ENCODE measurements at regions not wholly inside any gene's neighbourhood (a gene's known extent, or its start where the extent isn't known, plus 50 kb on each side); places are given as distances from the start of the nearest gene placed in this dataset.

- ChIA-PET POLR2A (no interaction called here), CTCF (no interaction called here)
- TF ChIP-seq NFRKB (IDR thresholded peaks at IDR 0.05): no peak
- no peak for TF ChIP-seq FOXA1 (IDR thresholded peaks at IDR 0.05)
- TF ChIP-seq TARDBP (IDR thresholded peaks at IDR 0.05): no peak
- no peak for TF ChIP-seq SUZ12 (IDR thresholded peaks at IDR 0.05)
- no peak for TF ChIP-seq LEF1 (IDR thresholded peaks at IDR 0.05; ENCODE audit: borderline replicate concordance)
- TF ChIP-seq BHLHE40 (IDR thresholded peaks at IDR 0.05; ENCODE audit: borderline replicate concordance): no peak
- no peak for TF ChIP-seq ELF4 (IDR thresholded peaks at IDR 0.05)
- no peak for TF ChIP-seq ZNF384 (IDR thresholded peaks at IDR 0.05)
- TF ChIP-seq HDGF (IDR thresholded peaks at IDR 0.05; ENCODE audit: borderline replicate concordance): no peak
- TF ChIP-seq FOXM1 (IDR thresholded peaks at IDR 0.05; ENCODE audit: borderline replicate concordance): no peak
- no peak for DNase-seq (ENCODE audit: extremely low spot score)
Observed at GRCh38 chr4:124565371-124565770, 147.2 kb downstream of the ANKRD50 start.

- CTCF ChIA-PET: no interaction called here
- no peak for DNase-seq (ENCODE audit: extremely low spot score)
- no peak for TF ChIP-seq CTBP1 (IDR thresholded peaks at IDR 0.05; ENCODE audit: borderline replicate concordance)
- no peak for TF ChIP-seq ELF4 (IDR thresholded peaks at IDR 0.05)
- no peak for TF ChIP-seq L3MBTL2 (conservative IDR thresholded peaks at IDR 0.05)
- TF ChIP-seq SP1 (IDR thresholded peaks at IDR 0.05): no peak
- TF ChIP-seq, protein P1, sequence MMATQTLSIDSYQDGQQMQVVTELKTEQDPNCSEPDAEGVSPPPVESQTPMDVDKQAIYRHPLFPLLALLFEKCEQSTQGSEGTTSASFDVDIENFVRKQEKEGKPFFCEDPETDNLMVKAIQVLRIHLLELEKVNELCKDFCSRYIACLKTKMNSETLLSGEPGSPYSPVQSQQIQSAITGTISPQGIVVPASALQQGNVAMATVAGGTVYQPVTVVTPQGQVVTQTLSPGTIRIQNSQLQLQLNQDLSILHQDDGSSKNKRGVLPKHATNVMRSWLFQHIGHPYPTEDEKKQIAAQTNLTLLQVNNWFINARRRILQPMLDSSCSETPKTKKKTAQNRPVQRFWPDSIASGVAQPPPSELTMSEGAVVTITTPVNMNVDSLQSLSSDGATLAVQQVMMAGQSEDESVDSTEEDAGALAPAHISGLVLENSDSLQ (IDR thresholded peaks at IDR 0.05): no peak
- no peak for TF ChIP-seq FOXA1 (IDR thresholded peaks at IDR 0.05)
- no peak for TF ChIP-seq ZNF384 (IDR thresholded peaks at IDR 0.05)
- TF ChIP-seq SUZ12 (IDR thresholded peaks at IDR 0.05): no peak
- no peak for TF ChIP-seq ARNT (IDR thresholded peaks at IDR 0.05)
- no peak for TF ChIP-seq HDGF (IDR thresholded peaks at IDR 0.05; ENCODE audit: borderline replicate concordance)
- no peak for TF ChIP-seq FOXK2 (IDR thresholded peaks at IDR 0.05)
- no peak for TF ChIP-seq TARDBP (IDR thresholded peaks at IDR 0.05)
- no peak for TF ChIP-seq BHLHE40 (IDR thresholded peaks at IDR 0.05; ENCODE audit: borderline replicate concordance)
- no peak for TF ChIP-seq NFRKB (IDR thresholded peaks at IDR 0.05)
- POLR2A ChIA-PET: no interaction called here
Observed at GRCh38 chr4:124566030-124566429, 146.5 kb downstream of the ANKRD50 start.

DNA sequence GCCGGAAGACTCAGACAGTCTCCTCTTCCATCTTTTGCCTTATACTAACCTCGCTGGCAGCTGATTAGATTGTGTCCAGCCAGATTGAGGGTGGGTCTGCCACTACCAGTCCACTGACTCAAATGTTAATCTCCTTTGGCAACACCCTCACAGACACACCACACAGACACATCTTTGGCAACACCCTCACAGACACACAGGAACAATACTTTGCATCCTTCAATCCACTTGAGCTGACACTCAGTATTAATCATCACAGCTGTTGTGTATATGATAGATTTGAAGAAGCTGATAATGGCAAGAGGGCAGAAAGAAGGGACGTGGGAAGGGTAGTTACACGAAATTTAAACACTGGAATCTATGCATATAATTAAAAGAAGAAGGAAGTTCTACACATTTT, 139.5 kb downstream of the ANKRD50 start:
- CTCF ChIA-PET: no interaction called here
- TF ChIP-seq SP1 (IDR thresholded peaks at IDR 0.05): no peak
- no peak for TF ChIP-seq CTBP1 (IDR thresholded peaks at IDR 0.05; ENCODE audit: borderline replicate concordance)
- no peak for TF ChIP-seq ELF4 (IDR thresholded peaks at IDR 0.05)
- no peak for TF ChIP-seq FOXK2 (IDR thresholded peaks at IDR 0.05)
- no peak for TF ChIP-seq HDGF (IDR thresholded peaks at IDR 0.05; ENCODE audit: borderline replicate concordance)
- TF ChIP-seq LEF1 (IDR thresholded peaks at IDR 0.05; ENCODE audit: borderline replicate concordance): no peak
- no peak for TF ChIP-seq FOXA1 (IDR thresholded peaks at IDR 0.05)
- TF ChIP-seq L3MBTL2 (conservative IDR thresholded peaks at IDR 0.05): no peak
- no peak for TF ChIP-seq SUZ12 (IDR thresholded peaks at IDR 0.05)
- TF ChIP-seq, protein P1 (IDR thresholded peaks at IDR 0.05): no peak
- TF ChIP-seq ARNT (IDR thresholded peaks at IDR 0.05): no peak
- no peak for TF ChIP-seq ZNF384 (IDR thresholded peaks at IDR 0.05)
- DNase-seq (ENCODE audit: extremely low spot score): no peak
- POLR2A ChIA-PET: no interaction called here

DNA sequence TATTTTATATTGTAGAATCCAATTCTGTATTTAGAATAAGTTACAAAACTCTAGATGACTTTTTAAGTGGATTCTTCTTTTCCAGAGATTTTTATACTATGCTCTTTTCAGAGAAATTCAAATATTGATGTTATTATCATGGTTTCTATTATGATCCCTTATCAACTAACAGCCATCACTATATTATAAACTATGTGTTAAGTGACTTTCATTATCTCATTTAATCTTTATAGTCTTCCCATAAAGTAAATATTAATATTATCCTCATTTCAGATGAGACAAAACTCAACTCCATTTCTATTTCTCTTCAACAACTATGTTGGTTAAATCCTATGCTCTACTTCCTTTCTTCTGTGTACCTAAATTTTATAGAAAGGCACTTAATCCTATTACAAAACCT, 132.6 kb downstream of the ANKRD50 start:
- CTCF ChIA-PET: no interaction called here
- no peak for DNase-seq (ENCODE audit: extremely low spot score)
- no peak for TF ChIP-seq LEF1 (IDR thresholded peaks at IDR 0.05; ENCODE audit: borderline replicate concordance)
- TF ChIP-seq, protein P1 (IDR thresholded peaks at IDR 0.05): no peak
- POLR2A ChIA-PET: no interaction called here

DNA sequence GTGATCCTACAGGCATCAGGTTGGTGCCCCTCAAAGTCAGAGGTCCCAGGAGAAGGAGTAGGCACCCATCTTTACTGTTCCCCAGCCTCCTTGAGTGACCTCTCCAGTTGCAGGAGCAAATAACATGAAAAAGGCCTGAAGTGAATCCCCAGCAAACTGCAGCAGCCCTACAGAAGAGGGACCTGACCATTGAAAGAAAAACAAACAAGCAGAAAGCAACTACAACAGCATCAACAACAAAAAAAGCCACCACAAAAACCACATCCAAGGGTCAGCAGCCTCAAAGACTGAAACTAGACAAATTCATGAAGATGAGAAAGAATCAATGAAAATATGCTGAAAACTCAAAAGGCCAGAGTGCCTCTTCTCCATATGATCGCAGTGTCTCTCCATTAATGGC, 128.7 kb downstream of the ANKRD50 start:
- TF ChIP-seq NFRKB (IDR thresholded peaks at IDR 0.05) (no peak), ARNT (IDR thresholded peaks at IDR 0.05) (no peak), ZNF384 (IDR thresholded peaks at IDR 0.05) (no peak), SP1 (IDR thresholded peaks at IDR 0.05) (no peak), FOXK2 (IDR thresholded peaks at IDR 0.05) (no peak), TARDBP (IDR thresholded peaks at IDR 0.05) (no peak), ELF4 (IDR thresholded peaks at IDR 0.05) (no peak), BHLHE40 (IDR thresholded peaks at IDR 0.05; ENCODE audit: borderline replicate concordance) (no peak), SUZ12 (IDR thresholded peaks at IDR 0.05) (no peak), HDGF (IDR thresholded peaks at IDR 0.05; ENCODE audit: borderline replicate concordance) (no peak), L3MBTL2 (conservative IDR thresholded peaks at IDR 0.05) (no peak), CTBP1 (IDR thresholded peaks at IDR 0.05; ENCODE audit: borderline replicate concordance) (no peak), FOXA1 (IDR thresholded peaks at IDR 0.05) (no peak), LEF1 (IDR thresholded peaks at IDR 0.05; ENCODE audit: borderline replicate concordance) (no peak), FOXM1 (IDR thresholded peaks at IDR 0.05; ENCODE audit: borderline replicate concordance) (no peak)
- TF ChIP-seq, protein P1 (IDR thresholded peaks at IDR 0.05): no peak
- ChIA-PET POLR2A (no interaction called here), CTCF (no interaction called here)
- DNase-seq (ENCODE audit: extremely low spot score): no peak

- ChIA-PET CTCF (no interaction called here), POLR2A (no interaction called here)
- TF ChIP-seq SP1 (IDR thresholded peaks at IDR 0.05) (no peak), FOXM1 (IDR thresholded peaks at IDR 0.05; ENCODE audit: borderline replicate concordance) (no peak), ZNF384 (IDR thresholded peaks at IDR 0.05) (no peak), SUZ12 (IDR thresholded peaks at IDR 0.05) (no peak), FOXA1 (IDR thresholded peaks at IDR 0.05) (no peak), LEF1 (IDR thresholded peaks at IDR 0.05; ENCODE audit: borderline replicate concordance) (no peak), FOXK2 (IDR thresholded peaks at IDR 0.05) (no peak), HDGF (IDR thresholded peaks at IDR 0.05; ENCODE audit: borderline replicate concordance) (no peak), ELF4 (IDR thresholded peaks at IDR 0.05) (no peak), TARDBP (IDR thresholded peaks at IDR 0.05) (no peak), CTBP1 (IDR thresholded peaks at IDR 0.05; ENCODE audit: borderline replicate concordance) (no peak), BHLHE40 (IDR thresholded peaks at IDR 0.05; ENCODE audit: borderline replicate concordance) (no peak)
- TF ChIP-seq, protein P1 (IDR thresholded peaks at IDR 0.05): no peak
- DNase-seq (ENCODE audit: extremely low spot score): no peak
Observed at GRCh38 chr4:124589786-124590185, 122.7 kb downstream of the ANKRD50 start.
